Ishikawa (cell line): ENCODE measurements at regions not wholly inside any gene's neighbourhood (a gene's known extent, or its start where the extent isn't known, plus 50 kb on each side); places are given as distances from the start of the nearest gene placed in this dataset.

ENCODE experiments used
- EP300 ChIP-seq: IDR thresholded peaks from 2 replicates; pipeline ENCODE4 v1.6.1; 2012; ENCODE audit warnings: borderline replicate concordance
- MAX ChIP-seq: IDR thresholded peaks from 2 replicates; pipeline ENCODE4 v1.6.1; 2012
- NFIC ChIP-seq: IDR thresholded peaks from 2 replicates; pipeline ENCODE4 v1.6.1; 2012
- TCF12 ChIP-seq: IDR thresholded peaks from 2 replicates; pipeline ENCODE4 v1.6.1; 2012; ENCODE audit warnings: low read depth
- YY1 ChIP-seq: IDR thresholded peaks from 2 replicates; pipeline ENCODE4 v1.6.1; 2012; ENCODE audit warnings: low read depth

- no peak for TF ChIP-seq TCF12
- TF ChIP-seq EP300, result no peak
- TF ChIP-seq YY1, result no peak
- TF ChIP-seq MAX, result no peak
- TF ChIP-seq NFIC, result no peak
Measured at GRCh38 chr4:147160908-147161513, 215.3 kb upstream of the TTC29 start.
